ENCODE measurements at regions not wholly inside any gene's neighbourhood (a gene's known extent, or its start where the extent isn't known, plus 50 kb on each side); places are given as distances from the start of the nearest gene placed in this dataset.

DNA sequence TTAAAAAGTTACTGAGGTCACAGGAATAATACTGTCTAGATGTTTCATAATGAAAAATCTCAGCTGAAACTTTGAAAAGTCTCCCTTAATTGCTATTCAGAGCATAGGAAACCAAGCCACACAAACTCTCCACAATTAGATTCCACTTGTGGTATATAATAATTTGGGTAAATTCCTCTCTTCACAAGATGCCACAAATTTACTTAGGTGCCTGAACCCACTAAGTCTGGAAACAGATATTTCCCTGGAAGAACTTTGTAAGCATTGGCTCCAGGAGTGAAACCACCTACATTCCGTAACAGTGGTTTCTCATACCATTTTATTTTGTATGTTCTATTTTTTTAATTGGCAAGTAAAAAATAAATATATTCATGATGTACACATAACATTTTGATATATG is 493.4 kb downstream of the SEMA3D start:
- no peaks in the 10 kb centered on the region for H3K9me3 ChIP-seq (ENCODE audit: control insufficient read depth in 1 of 2, insufficient read depth in 1 of 2, low read depth in 1 of 2, low read length in 2 of 2)
- ChIA-PET POLR2A (no interaction called here), CTCF (no interaction called here), RAD21 (ENCODE audit: low non-redundant PET in 1 of 2, low total read pairs in 2 of 2, uncharacterized antibody in 2 of 2, unreplicated experiment in 2 of 2) (no interaction called here)
- no peak overlapping the region for H3K27ac ChIP-seq (ENCODE audit: low read depth, low read length)
- H3K36me3 ChIP-seq (ENCODE audit: control insufficient read depth in 1 of 2, insufficient read depth in 2 of 2, low read length in 2 of 2): no peaks in the 10 kb centered on the region
- no TSS peak for BruUV-seq (replicated peaks)
- no peak overlapping the region for H2AFZ ChIP-seq (ENCODE audit: low read depth, low read length, poor library complexity, severe bottlenecking)
- H3K9me2 ChIP-seq (ENCODE audit: insufficient read depth): 0 out of 2 replicates have a peak, but pooled peaks cover 6% of the 10 kb centered on the region
- no peak overlapping the region for H3K4me2 ChIP-seq (ENCODE audit: low read length)
- ATAC-seq (no peak), DNase-seq (ENCODE audit: low read depth, low spot score) (no peak)
- TF ChIP-seq RAD21 (IDR thresholded peaks at IDR 0.05; ENCODE audit: low read depth) (no peak), POLR2AphosphoS5 (IDR thresholded peaks at IDR 0.05; ENCODE audit: low read depth, low read length) (no peak), JUND (IDR thresholded peaks at IDR 0.05) (no peak), TCF7L2 (IDR thresholded peaks at IDR 0.05; ENCODE audit: borderline replicate concordance, extremely low read depth, insufficient read depth, insufficient read length) (no peak), CBX3 (IDR thresholded peaks at IDR 0.05; ENCODE audit: low read depth) (no peak), SP1 (IDR thresholded peaks at IDR 0.05; ENCODE audit: low read depth) (no peak), SRF (IDR thresholded peaks at IDR 0.05; ENCODE audit: low read depth) (no peak), EZH2 (IDR thresholded peaks at IDR 0.05) (no peak), YY1 (IDR thresholded peaks at IDR 0.05; ENCODE audit: extremely low read depth, insufficient replicate concordance, low read depth, low read length) (no peak)
- TF ChIP-seq, protein P1, sequence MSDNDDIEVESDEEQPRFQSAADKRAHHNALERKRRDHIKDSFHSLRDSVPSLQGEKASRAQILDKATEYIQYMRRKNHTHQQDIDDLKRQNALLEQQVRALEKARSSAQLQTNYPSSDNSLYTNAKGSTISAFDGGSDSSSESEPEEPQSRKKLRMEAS (IDR thresholded peaks at IDR 0.05): no peak
- TF ChIP-seq, protein P2, sequence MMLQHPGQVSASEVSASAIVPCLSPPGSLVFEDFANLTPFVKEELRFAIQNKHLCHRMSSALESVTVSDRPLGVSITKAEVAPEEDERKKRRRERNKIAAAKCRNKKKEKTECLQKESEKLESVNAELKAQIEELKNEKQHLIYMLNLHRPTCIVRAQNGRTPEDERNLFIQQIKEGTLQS (IDR thresholded peaks at IDR 0.05): no peak
- TF ChIP-seq, protein P3, sequence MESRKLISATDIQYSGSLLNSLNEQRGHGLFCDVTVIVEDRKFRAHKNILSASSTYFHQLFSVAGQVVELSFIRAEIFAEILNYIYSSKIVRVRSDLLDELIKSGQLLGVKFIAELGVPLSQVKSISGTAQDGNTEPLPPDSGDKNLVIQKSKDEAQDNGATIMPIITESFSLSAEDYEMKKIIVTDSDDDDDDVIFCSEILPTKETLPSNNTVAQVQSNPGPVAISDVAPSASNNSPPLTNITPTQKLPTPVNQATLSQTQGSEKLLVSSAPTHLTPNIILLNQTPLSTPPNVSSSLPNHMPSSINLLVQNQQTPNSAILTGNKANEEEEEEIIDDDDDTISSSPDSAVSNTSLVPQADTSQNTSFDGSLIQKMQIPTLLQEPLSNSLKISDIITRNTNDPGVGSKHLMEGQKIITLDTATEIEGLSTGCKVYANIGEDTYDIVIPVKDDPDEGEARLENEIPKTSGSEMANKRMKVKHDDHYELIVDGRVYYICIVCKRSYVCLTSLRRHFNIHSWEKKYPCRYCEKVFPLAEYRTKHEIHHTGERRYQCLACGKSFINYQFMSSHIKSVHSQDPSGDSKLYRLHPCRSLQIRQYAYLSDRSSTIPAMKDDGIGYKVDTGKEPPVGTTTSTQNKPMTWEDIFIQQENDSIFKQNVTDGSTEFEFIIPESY (IDR thresholded peaks at IDR 0.05; ENCODE audit: extremely low read depth, insufficient replicate concordance, low read length): no peak
- TF ChIP-seq, protein P4, sequence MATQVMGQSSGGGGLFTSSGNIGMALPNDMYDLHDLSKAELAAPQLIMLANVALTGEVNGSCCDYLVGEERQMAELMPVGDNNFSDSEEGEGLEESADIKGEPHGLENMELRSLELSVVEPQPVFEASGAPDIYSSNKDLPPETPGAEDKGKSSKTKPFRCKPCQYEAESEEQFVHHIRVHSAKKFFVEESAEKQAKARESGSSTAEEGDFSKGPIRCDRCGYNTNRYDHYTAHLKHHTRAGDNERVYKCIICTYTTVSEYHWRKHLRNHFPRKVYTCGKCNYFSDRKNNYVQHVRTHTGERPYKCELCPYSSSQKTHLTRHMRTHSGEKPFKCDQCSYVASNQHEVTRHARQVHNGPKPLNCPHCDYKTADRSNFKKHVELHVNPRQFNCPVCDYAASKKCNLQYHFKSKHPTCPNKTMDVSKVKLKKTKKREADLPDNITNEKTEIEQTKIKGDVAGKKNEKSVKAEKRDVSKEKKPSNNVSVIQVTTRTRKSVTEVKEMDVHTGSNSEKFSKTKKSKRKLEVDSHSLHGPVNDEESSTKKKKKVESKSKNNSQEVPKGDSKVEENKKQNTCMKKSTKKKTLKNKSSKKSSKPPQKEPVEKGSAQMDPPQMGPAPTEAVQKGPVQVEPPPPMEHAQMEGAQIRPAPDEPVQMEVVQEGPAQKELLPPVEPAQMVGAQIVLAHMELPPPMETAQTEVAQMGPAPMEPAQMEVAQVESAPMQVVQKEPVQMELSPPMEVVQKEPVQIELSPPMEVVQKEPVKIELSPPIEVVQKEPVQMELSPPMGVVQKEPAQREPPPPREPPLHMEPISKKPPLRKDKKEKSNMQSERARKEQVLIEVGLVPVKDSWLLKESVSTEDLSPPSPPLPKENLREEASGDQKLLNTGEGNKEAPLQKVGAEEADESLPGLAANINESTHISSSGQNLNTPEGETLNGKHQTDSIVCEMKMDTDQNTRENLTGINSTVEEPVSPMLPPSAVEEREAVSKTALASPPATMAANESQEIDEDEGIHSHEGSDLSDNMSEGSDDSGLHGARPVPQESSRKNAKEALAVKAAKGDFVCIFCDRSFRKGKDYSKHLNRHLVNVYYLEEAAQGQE (IDR thresholded peaks at IDR 0.05; ENCODE audit: low read depth): no peak
- intact Hi-C loops (cut with micrococcal nuclease): no loop called here
- H3K4me3 ChIP-seq (replicated peaks in 1 of 2; ENCODE audit: low read depth in 1 of 2, low read length in 2 of 2): no peak overlapping the region
- no peaks in the 10 kb centered on the region for H3K4me1 ChIP-seq (ENCODE audit: control insufficient read depth in 1 of 2, insufficient read depth in 2 of 2, low read length in 2 of 2)
- no peaks in the 10 kb centered on the region for H3K79me2 ChIP-seq (ENCODE audit: insufficient read depth, low read length)
- H4K20me1 ChIP-seq (ENCODE audit: insufficient read depth): no peaks in the 10 kb centered on the region
- no peak overlapping the region for H3K9ac ChIP-seq (ENCODE audit: low read length)
- no peaks in the 10 kb centered on the region for H3K27me3 ChIP-seq (ENCODE audit: insufficient read depth, low read length)

Data from HCT116 (cell line).